A673 (cell line): ENCODE measurements at regions not wholly inside any gene's neighbourhood (a gene's known extent, or its start where the extent isn't known, plus 50 kb on each side); places are given as distances from the start of the nearest gene placed in this dataset.

ENCODE experiments used
- BruUV-seq: library from RNA; stranded (reverse); fragments of 400-500 nt; replicated peaks from 2 replicates; lab custom pipeline; 2021; lab: Mats Ljungman, UMichigan
- CTCF ChIA-PET: fragments of 300-600 bp; sonication (Branson Sonifier 250); formaldehyde crosslinking; loops from one replicate; lab custom pipeline; 2022; ENCODE audit warnings: antibody characterized with exemption; lab: Charles Lee
- POLR2A ChIA-PET: fragments of 300-600 bp; sonication (Branson Sonifier 250); formaldehyde crosslinking; loops from one replicate; lab custom pipeline; 2022; ENCODE audit warnings: antibody characterized with exemption; ENCODE audit not compliant: low non-redundant PET; lab: Charles Lee
- DNase-seq: peaks from one replicate; pipeline ENCODE4 v3.0.0-alpha.2; 2015; ENCODE audit warnings: low spot score
- H3K27ac ChIP-seq: fragments of 200-600 bp; sonication (generic); 2 replicates; pipeline ENCODE4 v1.5.1; 2016; ENCODE audit warnings: mixed run types, low read depth, mild to moderate bottlenecking, mixed read lengths, antibody characterized with exemption, low read length; ENCODE audit not compliant: poor library complexity, severe bottlenecking
- H3K27me3 ChIP-seq: fragments of 200-600 bp; sonication (generic); replicated peaks from 2 replicates; pipeline ENCODE4 v1.6.1; 2017; ENCODE audit warnings: mixed run types, low read depth, mild to moderate bottlenecking, mixed read lengths, antibody characterized with exemption, low read length; ENCODE audit not compliant: insufficient read depth, poor library complexity
- H3K36me3 ChIP-seq: fragments of 200-600 bp; sonication (generic); 2 replicates; pipeline ENCODE4 v1.6.1; 2016; ENCODE audit warnings: mixed run types, mild to moderate bottlenecking, mixed read lengths, antibody characterized with exemption, low read length; ENCODE audit not compliant: insufficient read depth, poor library complexity, severe bottlenecking
- H3K4me1 ChIP-seq: fragments of 200-600 bp; sonication (generic); 2 replicates; pipeline ENCODE4 v1.6.1; 2017; ENCODE audit warnings: mixed run types, mild to moderate bottlenecking, mixed read lengths, antibody characterized with exemption, low read length; ENCODE audit not compliant: insufficient read depth, poor library complexity, severe bottlenecking
- H3K4me3 ChIP-seq: fragments of 200-600 bp; sonication (generic); 2 replicates; pipeline ENCODE4 v1.5.1; 2016; ENCODE audit warnings: low read depth, mixed run types, mild to moderate bottlenecking, mixed read lengths, low read length; ENCODE audit not compliant: poor library complexity, severe bottlenecking
- H3K9me3 ChIP-seq: fragments of 200-600 bp; sonication (generic); 2 replicates; pipeline ENCODE4 v1.6.1; 2016; ENCODE audit warnings: mixed run types, low read depth, mild to moderate bottlenecking, mixed read lengths, antibody characterized with exemption, low read length; ENCODE audit not compliant: poor library complexity, severe bottlenecking
- EZH2 ChIP-seq: fragments of 200-600 bp; sonication (generic); IDR thresholded peaks from 2 replicates; pipeline ENCODE4 v1.6.1; 2017; ENCODE audit warnings: borderline replicate concordance, low read depth, mild to moderate bottlenecking, mixed read lengths, antibody characterized with exemption, low read length; ENCODE audit not compliant: poor library complexity, severe bottlenecking
- intact Hi-C: fragments of 100-400 bp; cut with micrococcal nuclease; formaldehyde crosslinking; loops from one replicate; pipeline ENCODE4 v1.10.0; 2022; ENCODE audit not compliant: unreplicated experiment
- TF ChIP-seq, protein P1 (sequence below): fragments of 300-800, 200-600 bp; sonication (generic); conservative IDR thresholded peaks from 2 replicates; pipeline ENCODE4 v1.5.1; 2017; ENCODE audit warnings: low read depth, mild to moderate bottlenecking, antibody characterized with exemption, low read length, moderate library complexity, mixed read lengths

DNA sequence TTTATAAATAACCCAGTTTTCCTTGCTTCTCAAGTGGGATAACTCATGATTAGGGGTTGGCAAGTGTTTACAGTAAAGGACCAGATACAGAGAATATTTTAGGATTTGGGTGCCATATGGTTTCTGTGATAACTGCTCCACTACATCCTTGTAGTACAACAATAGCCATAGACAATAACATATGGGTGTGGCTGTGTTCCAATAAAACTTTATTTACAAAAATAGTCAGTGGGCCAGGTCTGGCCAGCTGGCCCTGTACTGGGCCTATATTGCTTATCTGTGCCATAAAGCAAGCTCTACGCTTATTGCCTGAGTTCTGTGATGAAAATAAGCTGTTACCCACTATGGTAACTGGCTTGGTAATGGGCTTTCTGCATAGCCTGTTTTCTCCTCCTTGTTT is 386.5 kb upstream of the RBFOX1 start:
- no TSS peak for BruUV-seq
- H3K27me3 ChIP-seq = no peaks in the 10 kb centered on the region
- intact Hi-C loops = no loop called here
- H3K36me3 ChIP-seq = no peaks in the 10 kb centered on the region
- H3K27ac ChIP-seq = no peak overlapping the region
- DNase-seq = no peak
- ChIA-PET CTCF (no interaction called here), POLR2A (no interaction called here)
- no peaks in the 10 kb centered on the region for H3K4me1 ChIP-seq
- H3K9me3 ChIP-seq = peaks cover 7% of the 10 kb centered on the region
- no peak overlapping the region for H3K4me3 ChIP-seq
- no peak for TF ChIP-seq EZH2
- TF ChIP-seq, protein P1, sequence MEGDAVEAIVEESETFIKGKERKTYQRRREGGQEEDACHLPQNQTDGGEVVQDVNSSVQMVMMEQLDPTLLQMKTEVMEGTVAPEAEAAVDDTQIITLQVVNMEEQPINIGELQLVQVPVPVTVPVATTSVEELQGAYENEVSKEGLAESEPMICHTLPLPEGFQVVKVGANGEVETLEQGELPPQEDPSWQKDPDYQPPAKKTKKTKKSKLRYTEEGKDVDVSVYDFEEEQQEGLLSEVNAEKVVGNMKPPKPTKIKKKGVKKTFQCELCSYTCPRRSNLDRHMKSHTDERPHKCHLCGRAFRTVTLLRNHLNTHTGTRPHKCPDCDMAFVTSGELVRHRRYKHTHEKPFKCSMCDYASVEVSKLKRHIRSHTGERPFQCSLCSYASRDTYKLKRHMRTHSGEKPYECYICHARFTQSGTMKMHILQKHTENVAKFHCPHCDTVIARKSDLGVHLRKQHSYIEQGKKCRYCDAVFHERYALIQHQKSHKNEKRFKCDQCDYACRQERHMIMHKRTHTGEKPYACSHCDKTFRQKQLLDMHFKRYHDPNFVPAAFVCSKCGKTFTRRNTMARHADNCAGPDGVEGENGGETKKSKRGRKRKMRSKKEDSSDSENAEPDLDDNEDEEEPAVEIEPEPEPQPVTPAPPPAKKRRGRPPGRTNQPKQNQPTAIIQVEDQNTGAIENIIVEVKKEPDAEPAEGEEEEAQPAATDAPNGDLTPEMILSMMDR = no peak

DNA sequence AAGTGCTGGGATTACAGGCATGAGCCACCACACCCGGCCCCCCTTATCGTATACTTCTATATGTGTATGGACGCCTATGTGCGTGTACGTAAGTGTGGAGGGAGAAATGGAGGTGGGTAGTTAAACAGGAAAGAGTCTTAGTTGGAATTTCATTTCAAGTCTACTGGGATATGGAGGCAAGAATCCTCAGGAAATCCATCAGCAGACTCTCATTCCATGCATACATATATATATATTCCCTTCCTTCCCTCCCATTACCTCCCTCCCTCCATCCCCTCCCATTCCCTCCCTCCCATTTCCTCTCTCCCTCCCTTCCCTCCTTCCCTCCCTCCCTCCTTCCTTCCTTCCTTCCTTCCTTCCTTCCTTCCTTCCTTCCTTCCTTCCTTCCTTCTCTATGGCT is 391.7 kb upstream of the RBFOX1 start:
- intact Hi-C loops = no loop called here
- ChIA-PET POLR2A (no interaction called here), CTCF (no interaction called here)
- Histone ChIP-seq H3K27me3 (no peaks in the 10 kb centered on the region), H3K36me3 (no peaks in the 10 kb centered on the region), H3K9me3 (peaks cover 7% of the 10 kb centered on the region), H3K4me3 (no peak overlapping the region), H3K27ac (no peak overlapping the region), H3K4me1 (no peaks in the 10 kb centered on the region)
- TF ChIP-seq, protein P1 = no peak
- TF ChIP-seq EZH2 = no peak
- BruUV-seq = no TSS peak
- DNase-seq = no peak

DNA sequence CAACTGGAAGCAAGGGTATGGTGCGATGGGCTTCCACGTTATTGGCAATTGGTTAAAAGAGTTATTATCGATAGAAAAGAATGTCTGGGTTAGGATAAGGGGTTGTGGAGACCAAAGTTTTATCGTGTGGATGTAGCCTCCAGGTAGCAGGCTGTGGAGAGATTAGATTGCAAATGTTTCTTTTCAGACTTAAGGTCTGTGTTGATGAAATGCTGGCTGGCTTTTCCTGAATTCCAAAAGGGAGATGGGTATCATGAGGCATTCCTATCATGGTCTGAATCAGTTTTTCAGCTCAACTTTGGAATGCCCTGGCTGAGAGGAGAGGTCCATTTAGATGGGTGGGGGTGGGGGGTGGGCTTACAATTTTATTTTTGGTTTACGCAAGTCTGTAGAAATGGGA is 395.0 kb upstream of the RBFOX1 start:
- no peak for DNase-seq
- Histone ChIP-seq H3K27me3 (no peaks in the 10 kb centered on the region), H3K27ac (no peak overlapping the region), H3K9me3 (no peaks in the 10 kb centered on the region), H3K4me3 (no peak overlapping the region), H3K4me1 (no peaks in the 10 kb centered on the region), H3K36me3 (no peaks in the 10 kb centered on the region)
- ChIA-PET POLR2A (no interaction called here), CTCF (no interaction called here)
- BruUV-seq = no TSS peak
- intact Hi-C loops = no loop called here
- TF ChIP-seq EZH2 = no peak
- TF ChIP-seq, protein P1 = no peak
